GM19372 (cell line): ENCODE measurements at regions not wholly inside any gene's neighbourhood (a gene's known extent, or its start where the extent isn't known, plus 50 kb on each side); places are given as distances from the start of the nearest gene placed in this dataset.

Source experiments
- ATAC-seq: cut with Tn5 transposase; IDR thresholded peaks from one replicate; pipeline ENCODE4 v1.9.1; 2021; ENCODE audit warnings: mild to moderate bottlenecking, low read depth, moderate library complexity; ENCODE audit not compliant: unreplicated experiment

GRCh38 chr18:24814521-24814920 lies 354.1 kb downstream of the HRH4 start:
- no peak for ATAC-seq

DNA sequence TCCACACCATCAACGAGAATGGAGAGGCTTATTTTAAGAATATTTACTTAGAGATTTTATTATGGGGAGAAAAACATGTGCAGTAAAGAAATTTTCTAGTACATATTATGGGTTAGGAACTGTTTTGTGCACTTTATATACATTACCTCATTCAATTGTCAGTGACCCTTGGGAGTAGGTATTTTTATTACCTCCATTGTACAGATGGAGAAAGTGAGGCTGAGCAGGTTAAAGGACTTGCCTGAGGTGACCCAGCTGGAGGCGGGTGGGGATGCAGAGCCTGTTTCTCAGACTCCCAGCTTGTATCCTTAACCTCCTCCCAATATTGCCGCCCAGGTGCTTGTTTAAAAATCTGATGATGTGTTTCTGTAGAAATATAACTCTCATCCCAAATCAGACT lies 356.7 kb downstream of the HRH4 start:
- no peak for ATAC-seq

GRCh38 chr18:24817587-24818371 lies 357.3 kb downstream of the HRH4 start:
- no peak for ATAC-seq

GRCh38 chr18:24818441-24818840 lies 358.0 kb downstream of the HRH4 start:
- no peak for ATAC-seq

- ATAC-seq, result no peak
Measured at GRCh38 chr18:24819141-24819890, 358.9 kb downstream of the HRH4 start.

GRCh38 chr18:24825397-24825796 lies 365.0 kb downstream of the HRH4 start:
- no peak for ATAC-seq

DNA sequence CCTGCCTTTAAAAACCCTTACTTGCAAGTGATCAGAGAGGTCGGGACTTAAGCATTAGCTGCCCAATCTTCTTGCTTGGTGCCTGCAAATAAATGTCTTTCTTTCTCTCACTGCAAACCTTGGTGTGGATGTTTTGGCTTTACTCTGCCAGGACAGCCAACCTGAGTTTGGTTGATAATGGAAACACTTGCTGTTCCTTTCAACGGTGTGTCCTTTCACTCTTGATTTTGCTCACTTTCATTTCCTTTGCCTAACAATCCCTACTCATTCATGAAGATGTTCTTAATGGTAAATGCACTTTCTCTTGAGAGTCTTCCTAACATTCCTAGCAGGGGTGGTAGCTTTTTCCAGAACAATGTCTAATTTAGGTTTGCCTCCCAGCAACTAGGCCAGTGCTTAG lies 366.2 kb downstream of the HRH4 start:
- ATAC-seq, result no peak

DNA sequence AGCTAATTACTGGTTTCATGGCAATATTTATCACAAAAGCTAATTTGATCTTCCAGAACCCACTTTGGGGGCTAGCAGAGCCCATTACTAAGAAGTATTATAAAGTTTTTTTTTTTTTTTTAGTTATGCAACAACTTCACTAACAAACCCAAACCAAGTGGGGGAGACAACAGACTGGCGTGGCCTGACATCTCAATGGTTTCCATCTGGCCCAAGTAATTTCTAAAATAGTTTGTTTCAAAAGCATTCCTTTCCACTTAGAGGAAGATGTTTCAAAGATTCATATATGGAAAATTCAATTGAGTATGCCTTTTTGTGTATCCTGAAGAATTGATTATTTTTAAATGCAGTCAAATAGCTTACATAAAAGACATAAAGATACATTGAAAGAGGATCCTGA lies 367.1 kb downstream of the HRH4 start:
- ATAC-seq, result no peak

DNA sequence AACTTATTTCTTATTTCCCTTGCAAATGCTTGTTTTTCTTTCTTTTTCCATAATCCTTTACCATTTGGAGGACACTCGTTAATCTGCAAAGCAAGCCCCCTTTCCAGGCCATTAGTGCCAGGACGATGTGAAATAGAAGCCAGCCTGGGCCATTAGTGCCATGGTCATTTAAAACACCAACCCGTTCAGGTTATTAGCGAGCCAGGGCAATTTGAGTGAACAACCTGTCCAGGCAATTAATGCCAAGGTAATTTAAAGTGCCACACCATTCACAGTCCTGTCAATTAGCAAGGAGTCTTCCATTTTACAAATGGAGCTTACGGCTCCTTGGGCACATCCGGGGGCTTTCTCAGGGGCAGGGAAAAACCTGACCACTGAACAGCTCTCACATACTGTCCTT lies 370.6 kb downstream of the HRH4 start:
- no peak for ATAC-seq

DNA sequence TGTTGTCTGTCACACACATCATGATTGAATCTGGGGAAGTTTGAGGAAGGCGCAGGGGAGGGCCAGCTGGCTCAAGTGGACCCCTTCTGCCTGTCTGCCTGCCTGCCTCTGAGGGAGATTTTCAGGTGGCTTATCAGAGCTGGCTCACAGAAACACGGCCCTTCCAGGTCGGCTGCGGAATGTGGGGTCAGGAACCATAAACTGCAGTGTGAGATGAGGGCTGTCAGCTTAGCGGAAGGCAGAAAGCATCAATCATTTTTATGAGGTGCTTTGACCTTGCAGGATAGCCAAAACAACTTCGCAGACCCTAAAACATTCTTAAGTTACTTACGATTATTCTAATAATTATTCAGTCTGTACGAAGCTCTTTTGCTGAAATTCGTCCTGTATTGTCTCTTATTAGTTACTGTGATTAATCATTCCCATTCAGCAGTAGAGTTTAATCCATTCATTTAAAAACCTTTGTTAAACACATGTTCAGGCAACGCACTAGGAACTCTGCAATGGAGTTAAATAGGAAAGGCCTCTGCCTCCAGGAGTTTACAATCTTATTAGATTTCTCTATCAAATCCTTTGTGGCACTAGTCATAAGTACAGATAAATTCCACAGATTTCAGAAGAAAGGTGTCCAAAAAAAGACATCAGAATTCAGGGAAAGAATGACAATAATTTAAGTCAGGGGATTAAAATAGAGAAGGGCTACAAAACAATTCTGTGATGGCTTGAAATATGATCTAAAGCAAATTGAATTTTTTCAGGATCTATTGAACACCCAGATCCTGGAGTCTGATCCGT lies 371.6 kb downstream of the HRH4 start:
- ATAC-seq, result no peak

DNA sequence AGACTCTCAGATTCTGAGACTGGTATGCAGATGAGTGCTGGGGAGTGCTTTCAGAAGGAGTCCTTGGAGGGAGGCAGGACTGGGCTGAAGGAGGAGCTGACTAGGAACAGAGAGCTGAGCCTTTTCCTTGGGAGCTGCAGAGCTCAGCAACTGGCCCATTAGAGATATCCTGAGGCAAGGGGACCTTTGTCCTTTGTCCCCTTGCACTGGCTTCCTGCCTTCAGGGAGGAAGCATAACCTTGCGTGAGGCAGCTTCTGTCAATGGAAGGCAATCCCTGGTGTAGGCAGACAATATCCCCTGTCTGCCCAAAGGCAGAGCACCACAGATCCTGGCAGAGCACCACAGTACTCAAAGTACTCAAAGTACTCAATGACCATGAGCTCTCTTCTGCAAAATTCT lies 375.3 kb downstream of the HRH4 start:
- ATAC-seq, result no peak

DNA sequence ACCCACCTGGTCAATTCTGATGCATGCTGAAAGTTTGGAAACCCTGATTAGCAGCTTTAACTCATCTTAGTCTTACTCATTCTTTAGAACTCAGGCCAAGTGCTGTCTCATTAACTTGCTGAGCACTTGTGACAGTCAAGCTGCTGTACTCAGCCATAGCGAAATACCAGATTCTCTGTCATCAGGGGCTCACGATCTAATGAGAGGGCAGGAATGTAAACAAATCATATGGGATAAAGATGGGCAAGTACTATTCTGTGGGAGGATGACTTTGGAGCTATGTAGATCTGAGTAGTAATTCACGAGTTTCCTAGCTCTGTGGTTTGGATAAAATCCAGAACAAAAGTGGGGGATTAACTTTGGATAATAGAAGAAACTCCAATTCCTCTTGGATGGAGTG lies 376.6 kb downstream of the HRH4 start:
- ATAC-seq, result no peak

- no peak for ATAC-seq
Measured at GRCh38 chr18:24840051-24840450, 379.6 kb downstream of the HRH4 start.

DNA sequence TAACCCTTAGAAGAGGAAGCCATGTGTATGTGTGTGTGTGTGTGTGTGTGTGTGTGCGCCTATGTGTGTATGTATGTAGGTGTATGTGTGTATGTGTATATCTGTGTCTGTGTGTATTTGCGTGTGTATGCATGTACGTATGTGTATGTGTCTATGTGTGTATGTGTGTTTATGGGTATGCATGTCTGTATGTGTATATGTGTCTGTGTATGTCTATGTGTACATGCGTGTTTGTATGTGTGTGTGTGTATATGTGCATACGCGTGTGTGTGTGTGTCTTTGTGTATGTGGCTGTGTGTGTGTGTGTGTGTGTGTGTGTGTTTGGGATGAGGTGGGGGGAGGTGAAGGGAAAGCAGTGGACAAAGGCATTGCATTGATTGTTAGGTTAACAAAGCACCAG lies 380.2 kb downstream of the HRH4 start:
- ATAC-seq, result no peak

DNA sequence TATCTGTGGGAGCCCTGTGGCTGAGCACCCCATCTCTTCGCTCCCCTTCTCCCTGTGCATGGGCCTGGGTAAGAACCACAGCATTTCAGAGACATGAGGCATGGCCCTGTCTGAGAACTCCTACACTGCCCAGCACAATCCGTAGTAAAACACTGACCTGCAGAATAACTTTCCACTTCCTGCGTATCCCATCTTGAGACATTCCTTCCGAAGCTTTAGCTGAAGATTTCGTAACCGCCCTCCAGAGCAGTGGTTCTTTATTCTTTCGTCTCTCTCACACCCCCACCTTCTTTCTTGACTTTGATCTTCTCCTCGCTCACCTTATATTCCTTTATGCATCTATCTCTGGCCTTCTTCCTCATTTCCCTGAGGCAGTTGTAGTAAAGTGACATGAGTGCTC lies 381.1 kb downstream of the HRH4 start:
- no peak for ATAC-seq

DNA sequence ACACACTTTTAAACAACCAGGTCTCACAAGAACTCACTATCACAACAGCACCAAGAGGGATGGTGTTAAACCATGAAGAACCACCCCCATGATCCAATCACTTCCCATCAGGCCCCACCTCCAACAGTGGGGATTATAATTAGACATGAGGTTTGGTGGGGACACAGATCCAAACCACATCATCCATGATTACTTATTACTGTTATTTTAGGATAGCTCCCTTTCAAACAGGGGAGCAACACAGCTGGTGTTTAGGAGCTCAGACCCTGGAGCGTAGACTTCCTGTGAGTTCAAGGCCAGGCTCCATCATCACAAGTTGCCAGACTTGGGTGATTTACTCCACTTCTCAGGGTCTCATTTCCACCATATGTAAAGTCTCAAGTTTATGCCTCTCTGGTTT lies 382.7 kb downstream of the HRH4 start:
- no peak for ATAC-seq

DNA sequence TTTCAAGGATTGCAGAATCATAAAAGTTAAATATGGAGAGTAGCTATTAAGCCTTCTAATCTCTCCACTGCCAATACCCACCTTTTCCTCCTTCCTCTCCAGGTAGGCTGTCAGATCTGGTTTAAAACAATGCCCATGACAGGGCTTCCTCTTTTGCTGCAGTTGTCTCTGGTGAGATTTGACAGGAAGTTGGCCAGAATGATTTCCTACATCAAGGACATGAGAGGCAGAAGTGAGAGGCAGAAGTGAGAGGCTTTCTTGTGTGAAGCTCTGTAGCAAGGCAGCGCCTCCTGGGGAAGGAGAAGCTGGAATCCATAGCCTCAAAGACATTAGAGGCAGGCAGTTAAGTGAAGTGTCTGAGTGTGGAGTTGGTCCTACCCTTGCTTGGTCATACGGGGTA lies 385.7 kb downstream of the HRH4 start:
- no peak for ATAC-seq

- ATAC-seq, result no peak
Measured at GRCh38 chr18:24850532-24850931, 390.1 kb downstream of the HRH4 start.

DNA sequence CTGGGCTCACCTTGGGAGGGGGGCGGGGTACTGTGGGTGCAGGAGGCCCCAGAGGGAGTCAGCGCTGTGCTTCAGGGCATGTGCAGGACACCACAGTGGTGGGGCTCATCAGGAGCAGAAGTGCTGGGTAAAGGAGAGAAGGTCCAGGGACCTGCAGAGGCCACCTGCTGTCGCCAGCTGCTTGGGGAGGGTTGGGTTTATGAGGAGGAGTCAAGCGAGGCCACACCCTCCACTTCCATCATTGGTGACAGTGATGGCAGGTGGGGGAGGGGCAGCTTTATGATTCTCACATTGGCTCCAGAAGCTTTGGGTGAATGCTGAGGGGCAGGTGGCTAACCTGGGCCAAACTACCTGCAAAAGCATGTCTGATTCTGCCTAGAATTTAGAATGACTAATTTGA lies 392.6 kb downstream of the HRH4 start:
- ATAC-seq, result no peak

- ATAC-seq, result no peak
Measured at GRCh38 chr18:24860978-24861680, 400.7 kb downstream of the HRH4 start.
